GM11168 (cell line): ENCODE measurements at regions not wholly inside any gene's neighbourhood (a gene's known extent, or its start where the extent isn't known, plus 50 kb on each side); places are given as distances from the start of the nearest gene placed in this dataset.

ENCODE experiments used
- in situ Hi-C: fragments of 300-500 bp; cut with MboI; formaldehyde crosslinking; loops from one replicate; pipeline ENCODE4 v1.12.0; 2022; ENCODE audit warnings: low sequenced_read_pairs; ENCODE audit not compliant: unreplicated experiment

DNA sequence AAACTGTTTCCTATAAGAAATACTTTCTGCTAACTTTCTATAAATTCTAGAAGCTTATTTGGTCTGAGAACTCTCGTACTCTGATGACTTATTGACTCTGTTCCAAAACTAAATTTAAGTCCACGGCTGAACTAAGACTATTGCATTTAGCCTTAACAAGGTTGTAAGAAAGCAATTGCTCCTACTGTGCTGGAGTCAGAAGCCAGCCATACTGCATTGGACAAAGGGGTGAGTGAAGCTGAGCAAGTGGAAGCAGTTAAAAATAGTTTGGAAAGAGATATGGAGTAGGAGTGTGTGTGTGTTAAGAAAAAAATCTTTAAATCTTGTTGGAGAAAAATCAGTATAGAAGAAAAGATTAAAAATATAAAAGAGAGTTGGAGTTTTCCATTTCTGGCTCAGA lies 1360.1 kb upstream of the CELF2 start:
- in situ Hi-C loops: no loop called here

DNA sequence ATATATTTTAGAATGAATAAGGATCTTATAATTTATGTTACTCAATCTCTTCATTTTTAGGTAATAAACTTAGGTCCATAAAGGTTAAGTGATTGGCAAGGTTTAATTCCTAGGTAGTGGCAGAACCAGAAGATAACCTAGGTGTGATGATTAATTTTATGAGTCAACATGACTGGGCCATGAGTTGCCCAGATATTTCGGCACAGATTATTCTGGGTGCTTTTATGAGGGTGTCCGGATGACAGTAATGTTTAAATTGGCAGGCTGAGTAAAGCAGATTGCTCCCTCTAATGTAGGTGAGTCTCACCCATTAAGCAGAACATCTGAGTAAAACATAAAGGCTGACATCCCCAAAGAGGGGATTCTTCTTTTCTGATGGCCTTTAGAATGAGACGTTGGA lies 1349.3 kb upstream of the CELF2 start:
- in situ Hi-C loops: no loop called here

DNA sequence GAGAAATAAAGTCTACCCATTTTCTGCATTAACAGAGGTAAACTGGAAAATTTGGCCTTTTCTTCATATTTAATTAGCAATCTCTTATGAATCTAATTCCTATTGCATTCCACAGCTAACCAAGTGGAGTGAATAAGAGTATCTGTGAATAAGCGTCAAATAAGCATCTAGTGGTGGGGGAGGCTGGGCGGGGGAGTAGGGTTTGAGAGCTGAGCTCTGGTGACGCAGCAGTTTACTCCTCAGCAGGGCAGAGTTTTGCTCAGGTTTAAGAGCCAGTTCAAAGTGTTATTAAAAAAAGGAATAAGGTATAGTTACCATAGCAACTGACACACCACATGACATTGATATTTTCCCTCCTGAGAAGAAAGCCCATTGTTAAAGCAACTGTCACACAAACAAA lies 1346.8 kb upstream of the CELF2 start:
- in situ Hi-C loops: no loop called here

DNA sequence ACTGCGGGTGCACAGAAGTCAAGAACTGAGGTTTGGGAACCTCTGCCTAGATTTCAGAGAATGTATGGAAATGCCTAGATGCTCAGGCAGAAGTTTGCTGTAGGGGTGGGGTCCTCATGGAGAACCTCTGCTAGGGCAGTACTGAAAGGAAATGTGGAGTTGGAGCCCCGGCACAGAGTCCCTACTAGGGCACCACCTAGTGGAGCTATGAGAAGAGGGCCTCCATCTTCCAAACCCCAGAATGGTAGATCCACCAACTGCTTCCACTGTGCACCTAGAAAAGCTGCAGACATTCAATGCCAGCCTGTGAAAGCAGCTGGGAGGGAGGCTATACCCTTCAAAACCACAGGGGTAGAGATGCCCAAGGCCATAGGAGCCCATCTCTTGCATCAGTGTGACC lies 1336.0 kb upstream of the CELF2 start:
- in situ Hi-C loops: no loop called here

DNA sequence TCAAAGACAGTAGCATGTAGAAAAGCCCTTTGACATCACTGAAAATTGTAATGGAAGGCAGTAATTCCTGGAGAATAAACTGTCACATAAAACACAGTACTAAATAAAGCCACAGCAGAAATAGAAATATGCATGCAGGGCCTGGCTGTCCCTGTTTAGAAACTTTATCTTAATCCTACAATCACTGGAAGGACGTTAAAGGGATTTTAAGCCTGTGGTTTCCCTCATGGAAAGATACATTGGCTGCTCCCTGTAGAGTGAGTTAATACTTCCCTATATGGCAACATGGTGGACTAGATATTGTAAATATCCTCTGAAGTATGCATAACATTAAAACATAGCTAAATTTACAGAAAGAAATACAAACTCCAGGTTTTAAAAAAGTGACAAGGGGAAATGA lies 1334.9 kb upstream of the CELF2 start:
- in situ Hi-C loops: no loop called here

DNA sequence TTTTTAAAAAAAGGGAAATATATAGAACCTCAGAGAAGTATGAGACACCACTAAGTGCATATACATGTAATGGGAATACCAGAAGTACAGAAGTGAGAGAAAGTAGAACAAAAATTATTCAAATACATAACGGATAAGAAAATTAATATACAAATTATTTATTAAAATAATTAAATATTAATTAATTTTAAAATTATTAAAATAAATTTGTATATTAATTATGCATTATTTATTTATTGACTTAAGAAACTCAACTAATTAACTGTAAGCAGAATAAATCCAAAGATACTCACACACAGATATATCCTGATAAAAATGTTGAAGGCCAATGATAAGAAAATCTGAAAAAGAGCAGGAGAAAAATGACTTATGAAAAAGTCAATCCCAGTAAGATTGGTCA lies 1333.5 kb upstream of the CELF2 start:
- in situ Hi-C loops: no loop called here

DNA sequence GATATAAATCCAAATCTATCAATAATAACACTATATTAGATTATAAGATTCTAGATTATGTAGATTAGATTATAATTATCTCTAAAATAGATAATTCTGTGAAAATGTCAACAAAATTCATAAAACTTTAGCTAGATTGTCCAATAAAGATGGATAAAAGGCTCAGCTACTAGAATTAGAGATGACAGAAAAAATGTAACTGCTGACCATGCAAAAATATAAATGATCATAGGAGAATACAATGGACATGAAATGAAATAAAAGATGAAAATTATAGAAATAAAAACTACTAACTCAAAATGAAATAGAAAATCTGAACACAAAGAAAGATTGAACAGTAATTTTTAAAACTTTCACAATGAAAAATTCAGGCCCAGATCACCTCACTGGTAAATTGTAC lies 1332.1 kb upstream of the CELF2 start:
- in situ Hi-C loops: no loop called here

DNA sequence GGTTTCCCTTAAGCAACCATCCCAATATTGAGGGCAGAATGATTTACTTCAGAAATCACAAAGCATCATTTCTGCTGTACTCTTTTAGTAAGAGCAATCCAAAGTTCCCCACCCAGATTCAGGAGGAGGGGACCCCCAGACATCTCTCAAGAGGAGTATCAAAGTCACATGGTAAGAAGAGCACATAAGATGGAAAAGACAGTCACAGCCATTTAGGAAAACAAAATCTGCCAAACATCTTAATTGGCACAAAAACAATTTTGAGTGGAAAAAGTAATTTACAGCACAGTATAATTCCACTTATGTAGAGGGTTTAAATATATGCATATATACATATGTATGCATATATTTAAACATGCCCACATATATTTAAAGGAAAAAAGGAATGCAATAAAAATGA lies 1329.0 kb upstream of the CELF2 start:
- in situ Hi-C loops: no loop called here

DNA sequence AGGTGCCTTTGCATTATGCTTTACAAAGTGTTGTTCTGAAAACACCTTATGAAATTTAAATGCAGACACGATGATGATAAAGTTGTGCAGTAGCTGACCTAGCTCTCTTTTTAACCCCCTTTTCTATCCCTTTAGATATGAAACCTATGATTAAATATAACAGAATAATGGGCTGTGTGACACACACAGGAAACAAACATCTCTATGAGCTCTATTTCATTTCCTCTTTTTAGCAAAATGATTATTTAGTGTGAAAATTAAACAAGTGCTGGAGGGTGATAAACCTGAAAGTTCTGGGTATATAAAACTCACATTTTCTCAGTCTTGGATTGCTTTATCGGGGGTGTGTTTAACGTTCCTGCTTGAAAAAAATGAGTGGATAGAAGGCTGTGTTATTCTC lies 1310.5 kb upstream of the CELF2 start:
- in situ Hi-C loops: no loop called here

DNA sequence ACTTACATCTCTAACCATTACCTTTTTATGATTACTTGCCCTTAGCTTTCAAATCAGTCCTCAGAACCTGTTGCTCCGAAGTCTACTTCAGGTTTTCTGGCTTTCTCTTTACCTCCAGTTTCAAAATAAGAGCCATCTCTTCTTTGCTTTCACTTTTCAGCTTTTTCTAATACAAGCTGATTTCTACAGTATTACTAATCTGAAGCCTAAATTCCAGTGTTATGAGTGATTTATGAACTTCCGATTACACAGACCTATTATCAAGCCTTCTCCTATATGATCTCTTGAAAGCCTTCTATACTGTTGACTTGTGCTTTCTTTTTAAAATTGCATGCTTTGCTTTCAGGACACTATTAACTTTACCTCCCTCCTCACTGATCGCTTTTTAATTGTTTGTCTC lies 1307.8 kb upstream of the CELF2 start:
- in situ Hi-C loops: no loop called here

DNA sequence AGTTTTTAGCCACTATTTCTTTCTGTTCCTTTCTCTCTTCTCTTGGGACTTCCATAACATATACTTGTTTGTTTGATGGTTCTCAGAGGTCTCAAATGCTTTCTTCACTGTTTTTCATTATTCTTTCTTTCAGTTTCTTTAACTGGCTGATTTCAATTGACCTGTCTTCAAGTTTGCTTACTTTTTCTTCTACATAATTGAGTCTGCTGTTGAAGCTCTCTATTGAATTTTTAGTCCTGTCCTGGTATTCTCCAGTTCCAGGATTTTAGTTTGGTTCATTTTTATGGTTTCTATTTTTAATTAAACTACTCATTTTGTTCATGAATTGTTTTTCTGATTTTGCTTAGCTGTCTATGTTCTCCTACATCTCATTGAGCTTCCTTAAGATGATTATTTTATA lies 1305.3 kb upstream of the CELF2 start:
- in situ Hi-C loops: no loop called here

DNA sequence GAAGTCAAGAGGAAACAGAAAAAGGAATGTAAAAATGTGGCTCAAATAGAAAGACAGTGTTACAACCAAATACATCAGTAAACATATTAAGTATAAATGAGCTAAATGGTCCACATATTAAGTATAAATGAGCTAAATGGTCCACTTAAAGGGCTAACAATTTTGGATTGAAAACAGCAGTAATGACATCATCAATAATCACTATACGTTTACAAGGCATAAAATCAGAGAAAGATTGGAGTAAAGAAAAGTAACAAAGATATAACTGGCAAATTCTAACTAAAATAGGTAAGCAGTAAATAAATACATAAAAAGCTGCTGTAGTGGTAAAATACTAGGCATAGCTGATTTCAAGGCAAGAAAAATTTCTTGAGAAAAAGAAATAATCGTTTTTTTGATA lies 1298.4 kb upstream of the CELF2 start:
- in situ Hi-C loops: no loop called here

DNA sequence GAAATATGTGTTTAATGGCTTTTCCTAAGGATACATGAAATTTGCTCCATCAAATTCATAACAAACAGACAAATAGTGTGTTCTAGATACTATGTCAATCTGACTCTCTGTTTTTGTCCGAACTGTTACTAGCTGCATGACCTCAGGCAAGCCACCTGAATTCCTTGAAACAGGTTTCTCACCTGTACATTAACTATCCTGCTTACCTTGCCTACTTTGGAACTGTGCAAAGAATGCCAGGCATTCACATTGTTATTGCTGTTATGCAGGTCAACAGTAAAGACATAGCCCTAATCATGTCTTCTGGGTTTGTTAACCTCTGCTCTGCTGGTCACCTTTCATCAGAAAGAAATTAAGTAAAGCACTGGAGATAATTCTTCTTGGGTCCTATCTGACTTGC lies 1283.9 kb upstream of the CELF2 start:
- in situ Hi-C loops: no loop called here

DNA sequence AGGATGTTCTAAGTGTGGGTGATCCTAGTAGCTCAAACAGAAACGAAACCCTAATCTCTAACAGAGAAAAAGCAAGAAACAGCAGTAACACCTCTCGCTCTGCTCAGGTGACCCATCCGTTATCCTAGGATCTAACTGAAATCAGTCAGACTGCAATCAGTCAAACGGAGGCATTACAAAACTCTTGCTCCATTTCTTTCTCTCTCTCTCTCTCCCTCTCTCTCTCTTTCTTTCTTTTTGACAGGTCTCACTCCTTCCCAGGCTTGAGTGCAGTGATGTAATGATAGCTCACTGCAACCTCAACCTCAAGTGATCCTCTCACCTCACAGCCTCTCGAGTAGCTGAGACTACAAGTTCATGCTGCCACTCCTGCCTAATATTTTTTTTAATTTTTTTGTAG lies 1283.5 kb upstream of the CELF2 start:
- in situ Hi-C loops: no loop called here

DNA sequence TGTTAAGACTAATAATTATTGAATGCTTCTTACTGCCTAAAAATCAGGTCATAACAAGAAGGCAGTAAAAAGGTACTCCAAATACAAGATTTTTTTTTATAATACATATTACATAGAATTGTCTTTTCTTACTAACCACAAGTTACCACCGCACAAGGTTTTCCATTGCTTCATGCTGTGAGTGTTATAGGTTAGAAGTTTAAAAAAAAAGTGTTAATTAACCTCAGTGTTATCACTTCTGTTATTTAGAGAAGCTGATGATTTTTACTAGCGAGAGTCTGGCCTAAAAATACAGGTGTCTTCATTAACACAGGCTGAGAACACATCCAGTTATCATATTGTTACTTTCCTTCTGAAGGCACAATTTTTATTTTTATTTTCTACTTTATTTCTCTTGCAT lies 1281.9 kb upstream of the CELF2 start:
- in situ Hi-C loops: no loop called here

DNA sequence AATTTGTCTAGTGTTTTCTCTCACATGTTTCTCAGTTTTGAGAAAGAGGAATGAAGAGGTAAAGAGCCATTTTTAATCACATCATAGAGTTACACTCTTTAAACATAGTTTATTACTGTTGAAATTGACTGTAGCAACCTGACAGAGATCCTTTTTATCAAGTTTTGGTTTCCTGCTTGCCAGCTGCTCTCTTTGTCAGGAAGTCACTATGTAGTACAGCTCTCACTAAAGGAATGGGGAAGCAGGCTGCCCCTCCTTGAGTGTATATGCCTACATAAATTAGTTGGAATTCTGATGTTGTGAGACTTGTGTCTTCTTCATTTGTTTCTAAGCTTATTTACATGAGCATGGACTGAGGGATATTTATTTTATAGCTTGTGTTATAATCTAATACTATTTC lies 1274.0 kb upstream of the CELF2 start:
- in situ Hi-C loops: no loop called here

DNA sequence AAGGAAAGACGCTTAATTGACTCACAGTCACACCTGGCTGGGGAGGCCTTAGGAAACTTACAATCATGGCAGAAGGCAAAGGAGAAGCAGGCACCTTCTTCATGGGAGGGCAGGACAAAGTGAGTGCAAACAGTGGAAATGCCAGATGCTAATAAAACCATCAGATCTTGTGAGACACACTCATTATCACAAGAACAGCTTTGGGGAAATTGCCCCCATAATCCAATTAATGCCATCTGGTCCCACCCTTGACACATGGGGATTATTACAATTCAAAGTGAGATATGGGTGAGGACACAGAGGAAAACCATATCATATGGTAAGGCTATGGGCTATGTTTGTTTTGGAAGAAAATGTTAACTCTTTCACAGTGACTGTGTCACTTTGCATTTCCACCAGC lies 1272.5 kb upstream of the CELF2 start:
- in situ Hi-C loops: no loop called here

DNA sequence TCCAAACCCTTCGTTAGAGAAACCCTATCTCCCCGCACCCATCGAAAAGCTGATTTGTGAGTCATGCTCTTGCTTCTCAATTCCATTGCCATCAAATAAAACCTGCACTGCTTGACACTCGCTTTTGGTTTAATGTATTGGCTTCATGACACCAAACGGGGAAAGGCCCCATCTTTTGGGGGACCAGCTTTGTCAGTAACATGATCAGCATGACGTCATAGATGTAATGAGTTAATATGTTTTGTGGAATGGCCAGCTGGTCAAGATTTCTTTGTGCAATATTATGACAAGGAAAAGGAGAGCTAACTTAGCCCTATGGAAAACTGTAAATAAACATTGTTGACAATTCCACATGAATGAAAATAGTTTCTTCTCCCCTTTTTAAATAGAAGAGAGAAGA lies 1260.5 kb upstream of the CELF2 start:
- in situ Hi-C loops: no loop called here

DNA sequence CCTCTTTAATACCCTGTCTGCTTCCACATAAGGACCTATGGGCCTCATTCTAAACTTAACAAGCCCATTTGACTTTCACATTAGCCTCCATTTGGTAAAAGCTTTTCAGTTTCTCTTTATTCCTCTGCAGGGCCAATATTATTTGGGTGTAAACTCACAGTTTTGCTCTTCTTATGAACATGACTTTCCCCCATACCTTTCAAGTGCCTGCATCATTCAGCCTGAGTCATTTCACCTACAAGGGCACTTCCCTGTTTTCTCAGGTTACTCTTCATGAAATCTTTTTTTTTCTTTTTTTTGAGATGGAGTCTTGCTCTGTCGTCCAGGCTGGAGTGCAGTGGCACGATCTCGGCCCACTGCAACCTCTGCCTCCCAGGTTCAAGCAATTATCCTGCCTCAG lies 1258.1 kb upstream of the CELF2 start:
- in situ Hi-C loops: no loop called here

DNA sequence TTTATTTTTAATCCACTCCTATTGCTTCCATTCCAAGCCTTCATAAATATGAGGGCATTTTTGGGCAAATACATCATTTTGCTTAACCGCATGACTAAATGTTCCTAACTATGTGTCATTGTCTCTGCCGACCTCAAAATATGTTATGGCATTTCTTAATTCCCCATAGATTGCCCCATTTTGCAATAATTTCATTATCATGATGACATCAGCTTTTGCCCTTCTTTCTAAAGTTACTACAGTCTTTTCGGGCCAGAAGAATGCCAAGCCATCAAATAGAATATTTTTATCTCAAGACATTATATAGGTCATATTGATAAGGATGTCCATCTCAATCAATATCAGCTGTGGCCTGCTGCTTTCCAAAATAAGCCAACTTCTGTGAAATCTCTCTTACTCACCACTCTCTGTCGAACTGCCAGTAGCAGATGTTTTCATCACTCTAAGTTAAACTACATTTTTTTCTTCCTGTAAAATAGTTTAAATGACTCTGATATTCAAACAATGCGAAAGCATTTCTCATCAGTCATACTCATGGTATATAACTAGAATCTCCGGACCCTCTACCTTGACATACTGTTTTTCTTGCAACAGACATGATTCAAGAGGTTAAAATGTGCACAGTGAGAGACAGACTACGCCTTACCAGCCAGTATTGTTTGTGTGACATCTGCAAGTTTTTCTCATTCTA lies 1254.6 kb upstream of the CELF2 start:
- in situ Hi-C loops: no loop called here

DNA sequence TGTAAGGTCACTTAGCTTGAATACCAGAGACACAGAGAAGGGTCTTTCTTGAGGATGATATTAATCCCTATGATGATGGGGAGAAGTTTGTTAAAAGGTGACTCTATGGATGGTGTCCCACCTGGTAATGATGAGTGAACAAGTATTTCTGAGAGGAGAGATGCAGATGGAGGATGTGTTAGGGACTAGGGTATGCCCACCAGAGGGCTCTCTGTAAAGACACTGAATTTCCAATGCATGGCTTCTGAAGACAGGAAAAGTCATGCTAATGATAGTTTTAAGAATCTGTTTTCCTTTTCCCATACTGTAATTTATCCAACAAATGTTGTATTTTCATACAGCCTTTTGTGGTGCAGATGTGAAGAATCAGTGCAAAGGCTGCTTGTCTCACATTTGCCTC lies 1250.9 kb upstream of the CELF2 start:
- in situ Hi-C loops: no loop called here

DNA sequence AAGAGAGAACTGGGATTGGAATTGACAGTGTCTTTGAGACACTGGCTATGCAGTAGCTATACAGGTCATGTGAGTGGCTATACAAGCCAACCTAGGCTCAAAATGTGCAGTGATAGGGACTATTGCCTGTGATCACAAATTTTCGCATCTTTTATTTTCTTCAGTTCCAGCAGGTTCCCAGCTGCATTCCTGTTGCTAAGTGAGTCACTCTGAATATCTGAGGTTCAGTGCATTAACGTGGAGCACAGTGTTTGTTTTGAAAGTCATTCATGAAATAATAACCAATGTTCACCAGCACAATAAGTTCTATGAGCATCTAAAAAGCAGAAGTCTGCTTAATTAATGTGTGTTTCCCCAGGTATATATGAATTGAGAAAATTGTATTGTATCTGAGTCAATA lies 1236.0 kb upstream of the CELF2 start:
- in situ Hi-C loops: no loop called here

DNA sequence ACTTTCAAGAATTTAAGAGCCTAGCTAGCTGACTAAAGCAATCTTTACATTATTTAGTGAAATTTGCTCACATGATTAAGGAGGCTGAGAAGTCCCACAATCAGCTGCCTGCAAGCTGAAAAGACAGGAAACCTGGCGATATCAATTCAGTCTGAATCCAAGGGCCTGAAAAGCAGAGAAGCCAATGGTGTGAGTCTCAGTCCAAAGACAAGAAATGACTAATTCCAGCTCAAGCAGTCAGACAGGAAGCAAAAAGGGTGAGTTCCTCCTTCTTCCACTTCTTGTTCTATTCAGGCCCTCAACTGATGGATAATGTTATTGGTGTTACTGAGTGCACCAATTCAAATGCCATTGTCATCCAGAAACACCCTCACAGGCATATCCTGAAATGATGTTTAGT lies 1231.6 kb upstream of the CELF2 start:
- in situ Hi-C loops: no loop called here
